ENCODE measurements at regions not wholly inside any gene's neighbourhood (a gene's known extent, or its start where the extent isn't known, plus 50 kb on each side); places are given as distances from the start of the nearest gene placed in this dataset.

- TF ChIP-seq CTCF (IDR thresholded peaks at IDR 0.05; ENCODE audit: low read depth, low read length) (no peak), EZH2phosphoT487 (IDR thresholded peaks at IDR 0.05; ENCODE audit: low read depth) (no peak)
Observed at GRCh38 chr3:3405131-3405530, 225.6 kb upstream of the CRBN start.
